ENCODE measurements at regions not wholly inside any gene's neighbourhood (a gene's known extent, or its start where the extent isn't known, plus 50 kb on each side); places are given as distances from the start of the nearest gene placed in this dataset.
"Not testable (repeated sequence)": the region's sequence is repeated elsewhere in the genome, so short reads cannot be mapped to it uniquely, and the experiment has no call there.

- H4K8ac ChIP-seq (ENCODE audit: low read depth in 2 of 2, low read length in 2 of 2); H2AFZ ChIP-seq (replicated peaks; ENCODE audit: low read length, poor library complexity); H2BK20ac ChIP-seq (ENCODE audit: low read depth, low read length); intact Hi-C loops (cut with micrococcal nuclease); H3K4me2 ChIP-seq (ENCODE audit: low read depth, low read length); H3K23ac ChIP-seq (ENCODE audit: low read depth, low read length); H3K14ac ChIP-seq (replicated peaks; ENCODE audit: low read depth, low read length); in situ Hi-C loops (cut with MboI; ENCODE audit: low sequenced_read_pairs); H4K5ac ChIP-seq (ENCODE audit: low read depth, low read length); H2BK15ac ChIP-seq (ENCODE audit: low read depth, low read length); H3K4me3 ChIP-seq (ENCODE audit: insufficient read depth, low read depth, low read length); H3K56ac ChIP-seq (ENCODE audit: extremely low read depth, insufficient read depth, low read length); H3K27me3 ChIP-seq (ENCODE audit: control insufficient read depth, insufficient read depth, low read length); H4K91ac ChIP-seq (ENCODE audit: insufficient read depth, low read depth, low read length); dilution Hi-C loops (cut with HindIII; ENCODE audit: low sequenced_read_pairs, unreplicated experiment); H3K9me1 ChIP-seq (ENCODE audit: insufficient read depth, low read length); H3K4me1 ChIP-seq (ENCODE audit: control insufficient read depth, insufficient read depth, low read length); BruUV-seq (replicated peaks); H3K9me3 ChIP-seq (ENCODE audit: control insufficient read depth, insufficient read depth, low read length); H2AK9ac ChIP-seq (replicated peaks; ENCODE audit: low read depth, low read length, poor library complexity); H3K36me3 ChIP-seq (ENCODE audit: control insufficient read depth, insufficient read depth, low read length); H3K18ac ChIP-seq (ENCODE audit: low read depth, low read length); H3K4ac ChIP-seq (ENCODE audit: low read depth, low read length); POLR2A ChIA-PET (ENCODE audit: unreplicated experiment); H2AK5ac ChIP-seq (ENCODE audit: low read depth, low read length); ATAC-seq (ENCODE audit: low read depth); H2BK120ac ChIP-seq (ENCODE audit: low read depth, low read length); H3K9ac ChIP-seq (ENCODE audit: low read depth, low read length); H4K20me1 ChIP-seq (ENCODE audit: insufficient read depth, low read length); H3K79me1 ChIP-seq (ENCODE audit: low read depth in 1 of 2, low read length in 2 of 2); H3K27ac ChIP-seq (ENCODE audit: insufficient read depth, low read length); H2BK5ac ChIP-seq (ENCODE audit: low read depth, low read length, poor library complexity, severe bottlenecking); DNase-seq: not testable (repeated sequence)
- 100% methylated on average over 1 of the region's 17 CpGs; no CpG with 5 or more reads in 1 of the 2 experiments for WGBS, 2 experiments (ENCODE audit: extremely low coverage in 2 of 2, insufficient read length in 1 of 2)
- CTCF ChIA-PET = interaction anchor here (1.3 kb wide), 1 partner anchor 37 kb away, joined by 3 read pairs; no protein-coding TSS in a partner anchor
Measured at GRCh38 chr3:15996496-15996895, 178.0 kb upstream of the GALNT15 start.

Measured in IMR-90 (cell line).